GM19468 (cell line): ENCODE measurements at regions not wholly inside any gene's neighbourhood (a gene's known extent, or its start where the extent isn't known, plus 50 kb on each side); places are given as distances from the start of the nearest gene placed in this dataset.

Source experiments
- ATAC-seq: cut with Tn5 transposase; IDR thresholded peaks from one replicate; pipeline ENCODE4 v1.9.1; 2021; ENCODE audit warnings: mild to moderate bottlenecking, moderate library complexity, moderate number of reproducible peaks; ENCODE audit not compliant: unreplicated experiment; ENCODE audit errors: extremely low read depth

- ATAC-seq, result no peak
These were observed 484.0 kb downstream of the ZNF608 start for GRCh38 chr5:124262470-124262869.

GRCh38 chr5:124261848-124262247 is 484.6 kb downstream of the ZNF608 start:
- no peak for ATAC-seq

GRCh38 chr5:124260921-124261515 is 485.4 kb downstream of the ZNF608 start:
- ATAC-seq, result no peak

- no peak for ATAC-seq
These were observed 487.4 kb downstream of the ZNF608 start for GRCh38 chr5:124259017-124259416.

- ATAC-seq, result no peak
These were observed 489.4 kb downstream of the ZNF608 start for GRCh38 chr5:124257048-124257447.

- no peak for ATAC-seq
These were observed 493.1 kb downstream of the ZNF608 start for GRCh38 chr5:124253203-124253810.

GRCh38 chr5:124252747-124253146 is 493.7 kb downstream of the ZNF608 start:
- ATAC-seq, result no peak

GRCh38 chr5:124252191-124252638 is 494.2 kb downstream of the ZNF608 start:
- no peak for ATAC-seq

- no peak for ATAC-seq
These were observed 501.2 kb downstream of the ZNF608 start for GRCh38 chr5:124245276-124245675.

- ATAC-seq, result no peak
These were observed 505.7 kb downstream of the ZNF608 start for GRCh38 chr5:124240732-124241131.

GRCh38 chr5:124239572-124239971 is 506.9 kb downstream of the ZNF608 start:
- no peak for ATAC-seq

- no peak for ATAC-seq
These were observed 508.1 kb downstream of the ZNF608 start for GRCh38 chr5:124238350-124238749.

GRCh38 chr5:124237206-124237695 is 509.2 kb downstream of the ZNF608 start:
- ATAC-seq, result no peak

- no peak for ATAC-seq
These were observed 509.9 kb downstream of the ZNF608 start for GRCh38 chr5:124236361-124237205.

GRCh38 chr5:124235576-124235975 is 510.9 kb downstream of the ZNF608 start:
- ATAC-seq, result no peak

GRCh38 chr5:124234770-124235562 is 511.5 kb downstream of the ZNF608 start:
- no peak for ATAC-seq

- no peak for ATAC-seq
These were observed 512.2 kb downstream of the ZNF608 start for GRCh38 chr5:124234022-124234769.

- ATAC-seq, result no peak
These were observed 513.9 kb downstream of the ZNF608 start for GRCh38 chr5:124232515-124232914.

GRCh38 chr5:124231802-124232201 is 514.6 kb downstream of the ZNF608 start:
- ATAC-seq, result no peak

- ATAC-seq, result no peak
These were observed 515.2 kb downstream of the ZNF608 start for GRCh38 chr5:124231230-124231629.
